SKM-1 (cell line): ENCODE measurements at regions not wholly inside any gene's neighbourhood (a gene's known extent, or its start where the extent isn't known, plus 50 kb on each side); places are given as distances from the start of the nearest gene placed in this dataset.
"Not testable (repeated sequence)": the region's sequence is repeated elsewhere in the genome, so short reads cannot be mapped to it uniquely, and the experiment has no call there.

ENCODE experiments used
- DNase-seq: peaks from one replicate; lab custom pipeline; 2025; ENCODE audit not compliant: unreplicated experiment; lab: John Stamatoyannopoulos, UW

DNA sequence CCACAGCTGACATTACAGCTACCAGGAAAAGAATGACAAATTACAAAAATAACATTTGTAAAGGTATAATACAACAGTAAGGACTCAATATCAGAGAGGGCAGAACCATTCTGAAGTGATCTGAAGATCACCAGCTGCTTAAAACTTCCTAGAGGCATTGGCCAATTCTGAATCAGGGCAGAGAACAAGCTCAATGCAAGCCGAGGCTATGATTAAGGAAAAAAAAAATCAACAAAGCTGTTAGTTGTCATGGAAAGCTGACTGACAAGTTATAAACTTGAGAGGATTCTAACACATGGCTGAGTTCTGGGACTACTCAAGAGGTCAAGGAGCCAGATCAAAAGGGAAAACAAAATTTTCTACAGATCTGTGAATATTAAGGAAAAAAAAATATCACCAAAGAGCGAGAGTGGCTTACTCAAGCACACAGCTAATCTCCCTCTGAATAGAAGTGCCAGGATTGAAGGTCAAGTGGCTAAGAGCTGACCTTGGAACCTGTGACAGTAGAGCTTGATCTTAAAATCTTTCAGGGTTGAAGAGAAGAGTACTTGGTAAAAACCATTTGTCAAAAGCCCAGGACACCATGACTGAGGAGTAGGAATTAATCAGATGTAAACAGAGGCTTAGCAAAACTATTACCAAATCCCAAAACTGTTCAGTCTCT, 383.4 kb downstream of the USP25 start:
- no peak for DNase-seq

GRCh38 chr21:16115461-16115860, 385.7 kb downstream of the USP25 start:
- DNase-seq: no peak

DNA sequence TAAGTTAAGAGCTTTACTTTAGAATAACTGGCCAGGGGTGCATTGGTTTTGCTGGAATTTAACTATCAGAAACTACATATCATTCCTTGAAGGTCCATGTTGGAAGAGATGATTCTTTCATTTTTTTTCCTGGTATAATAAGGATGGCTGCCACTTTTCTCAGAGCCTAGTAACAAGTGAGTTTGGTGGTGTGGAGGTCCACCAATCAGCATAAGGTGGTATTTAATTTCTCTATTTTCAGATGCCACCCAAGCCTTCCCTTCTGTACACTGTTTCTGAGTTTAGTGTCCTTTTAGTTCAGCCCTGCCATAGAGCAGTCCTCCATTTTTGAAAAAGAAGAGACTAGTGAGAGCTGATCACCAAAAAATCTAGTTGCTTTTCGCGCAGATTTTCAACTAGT, 386.3 kb downstream of the USP25 start:
- no peak for DNase-seq

DNA sequence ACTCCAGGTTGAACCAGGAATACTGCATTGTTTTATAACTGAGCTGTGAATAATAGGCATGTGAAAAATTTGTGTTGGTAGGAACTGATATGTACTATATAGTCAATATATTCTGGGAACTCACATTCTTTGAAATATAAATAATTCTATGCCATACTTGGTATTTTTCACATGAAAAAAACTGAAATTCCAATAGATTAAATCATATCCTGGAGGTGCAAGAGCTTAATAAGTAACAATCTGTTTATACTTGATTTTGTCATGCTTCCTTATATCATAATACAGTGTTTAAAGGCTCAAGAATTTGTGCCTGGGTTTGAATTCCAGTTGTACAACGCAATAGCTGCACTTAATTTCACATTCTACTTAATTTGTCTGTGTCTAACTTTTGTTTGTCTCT, 387.0 kb downstream of the USP25 start:
- DNase-seq: no peak

DNA sequence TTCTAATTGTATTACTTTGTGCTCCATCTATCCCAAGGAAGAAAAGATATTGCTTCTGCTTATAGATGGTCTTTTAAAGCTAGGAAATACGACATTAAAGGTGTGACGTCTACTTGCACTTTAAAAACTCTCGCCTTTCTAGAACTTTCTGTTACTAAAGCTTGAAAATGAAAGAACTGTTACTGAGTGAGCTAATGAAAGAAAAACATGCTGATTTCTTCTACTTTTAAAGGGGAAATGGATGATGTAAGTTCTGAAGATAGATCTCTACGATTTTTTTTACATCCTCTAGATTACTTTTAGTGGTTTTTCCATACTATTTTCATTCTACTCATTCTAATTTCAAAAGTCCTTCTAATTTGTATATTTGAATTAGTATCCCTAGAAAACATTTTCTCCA, 387.5 kb downstream of the USP25 start:
- DNase-seq: no peak

GRCh38 chr21:16117851-16118590, 388.2 kb downstream of the USP25 start:
- DNase-seq: no peak

GRCh38 chr21:16124378-16125138, 394.8 kb downstream of the USP25 start:
- no peak for DNase-seq

- DNase-seq: no peak
Measured at GRCh38 chr21:16125274-16125673, 395.5 kb downstream of the USP25 start.

DNA sequence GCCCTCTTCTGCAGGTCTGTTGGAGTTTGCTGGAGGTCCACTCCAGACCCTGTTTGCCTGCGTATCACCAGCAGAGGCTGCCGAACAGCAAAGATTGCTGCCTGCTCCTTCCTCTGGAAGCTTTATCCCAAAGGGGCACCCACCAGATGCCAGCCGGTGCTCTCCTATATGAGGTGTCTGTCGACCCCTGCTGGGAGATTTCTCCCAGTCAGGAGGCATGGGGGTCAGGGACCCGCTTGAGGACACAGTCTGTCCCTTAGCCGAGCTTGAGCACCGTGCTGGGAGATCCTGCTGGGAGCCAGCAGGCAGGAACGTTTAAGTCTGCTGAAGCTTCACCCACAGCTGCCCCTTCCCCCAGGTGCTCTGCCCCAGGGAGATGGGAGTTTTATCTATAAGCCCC, 402.7 kb downstream of the USP25 start:
- DNase-seq: not testable (repeated sequence)

GRCh38 chr21:16133248-16133647, 403.5 kb downstream of the USP25 start:
- DNase-seq: no peak

- DNase-seq: no peak
Measured at GRCh38 chr21:16134134-16134533, 404.4 kb downstream of the USP25 start.

- no peak for DNase-seq
Measured at GRCh38 chr21:16137106-16137505, 407.3 kb downstream of the USP25 start.

DNA sequence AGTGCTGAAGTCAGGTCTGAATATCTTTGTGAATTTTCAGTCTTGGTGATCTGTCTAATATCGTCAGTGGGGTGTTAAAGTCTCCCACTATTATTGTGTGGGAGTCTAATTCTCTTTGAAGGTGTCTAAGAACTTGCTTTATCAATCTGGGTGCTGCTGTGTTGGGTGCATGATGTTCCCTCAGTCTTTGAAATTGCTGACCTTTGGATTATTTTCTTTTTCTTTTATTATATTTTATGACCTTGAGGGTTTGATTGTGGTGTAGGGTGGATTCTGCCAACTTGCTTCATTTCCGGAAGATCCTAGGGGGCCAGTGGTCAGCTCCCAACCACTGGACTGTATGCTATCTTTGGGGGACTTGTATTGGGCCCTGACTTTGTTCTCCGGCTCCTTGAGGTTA, 415.3 kb downstream of the USP25 start:
- DNase-seq: no peak

- DNase-seq: no peak
Measured at GRCh38 chr21:16145479-16145878, 415.7 kb downstream of the USP25 start.

- no peak for DNase-seq
Measured at GRCh38 chr21:16154321-16154720, 424.5 kb downstream of the USP25 start.

- no peak for DNase-seq
Measured at GRCh38 chr21:16154951-16155635, 425.3 kb downstream of the USP25 start.

DNA sequence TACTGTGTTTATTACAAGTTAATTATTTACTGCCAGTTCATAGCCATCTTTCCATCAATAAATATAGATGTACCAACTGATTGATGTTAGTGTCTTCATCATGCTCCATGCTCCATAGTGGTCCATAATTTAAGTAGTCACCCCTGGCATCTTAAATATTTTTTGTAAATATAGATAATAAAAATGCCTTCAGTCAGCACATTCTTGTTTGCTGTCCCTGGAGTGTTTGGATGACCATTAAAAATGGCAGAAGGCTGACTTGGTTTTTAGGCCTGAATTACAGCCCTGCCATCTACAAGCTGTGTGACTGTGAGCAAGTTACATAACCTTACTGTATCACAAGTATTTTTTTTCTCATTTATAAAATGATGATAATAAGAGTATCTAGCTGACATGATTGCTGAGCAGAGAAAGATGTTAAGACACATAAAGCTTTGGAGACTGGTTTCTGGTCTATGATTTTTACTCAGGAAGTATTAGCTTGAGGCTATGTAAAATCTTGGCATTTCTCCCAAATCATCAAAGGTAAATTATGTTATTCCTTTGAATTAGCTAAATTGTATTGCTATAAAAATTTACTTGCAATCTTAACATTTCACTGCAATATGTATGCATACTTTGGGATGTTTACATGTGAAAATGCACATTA, 427.2 kb downstream of the USP25 start:
- no peak for DNase-seq

GRCh38 chr21:16159213-16159970, 429.6 kb downstream of the USP25 start:
- DNase-seq: no peak

GRCh38 chr21:16159971-16160350, 430.2 kb downstream of the USP25 start:
- DNase-seq: no peak

GRCh38 chr21:16162953-16163352, 433.2 kb downstream of the USP25 start:
- DNase-seq: no peak
